ENCODE measurements at regions not wholly inside any gene's neighbourhood (a gene's known extent, or its start where the extent isn't known, plus 50 kb on each side); places are given as distances from the start of the nearest gene placed in this dataset.

GRCh38 chr11:110798201-110798900, 86.1 kb upstream of the ARHGAP20 start:
- Histone ChIP-seq H3K36me3 (no peaks in the 10 kb centered on the region), H3K4me1 (peaks cover 0 to 18% (median 10%) of the 10 kb centered on the region in 6 donors), H3K27ac (peak overlapping the region in 4 of 8 donors; percentile 29 to 65 (median 52)), H3K9me3 (no peaks in the 10 kb centered on the region), H3K27me3 (replicated peaks in 1 of 7) (no peaks in the 10 kb centered on the region), H3K4me3 (no peak overlapping the region)
- WGBS, 5 donors, result 50 to 54% (median 52%) methylated on average over 6 of the region's 6 CpGs
- intact Hi-C loops (cut with DNase I; ENCODE audit: low total_unique reads), result no loop called here
- TF ChIP-seq CTCF (IDR thresholded peaks at IDR 0.05 in 8 of 11, conservative IDR thresholded peaks at IDR 0.05 in 3 of 11) (no peak), POLR2AphosphoS5 (IDR thresholded peaks at IDR 0.05) (no peak), POLR2A (IDR thresholded peaks at IDR 0.05) (no peak)
- no peak for DNase-seq

DNA sequence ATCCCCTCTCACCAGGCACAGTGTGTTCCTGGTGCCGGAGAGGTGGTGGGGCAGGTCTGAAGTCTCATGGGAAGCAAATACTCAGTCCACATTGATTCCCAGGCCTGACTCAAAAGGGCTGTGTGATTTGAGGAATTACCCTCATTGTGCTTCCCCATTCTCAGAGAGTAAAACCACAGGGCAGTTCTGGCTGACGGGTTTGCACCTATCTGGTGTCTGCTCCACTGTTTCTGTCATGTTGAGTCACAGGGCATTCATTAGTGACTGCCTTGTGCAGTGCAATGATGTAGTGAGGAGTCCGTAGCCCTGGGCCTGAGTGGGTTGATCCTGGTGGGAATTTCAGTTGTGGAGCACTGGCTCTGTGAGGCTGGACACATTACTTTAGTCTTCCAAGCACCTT, 85.2 kb upstream of the ARHGAP20 start:
- peaks cover 0 to 18% (median 10%) of the 10 kb centered on the region in 6 donors for H3K4me1 ChIP-seq
- DNase-seq, result no peak
- no peaks in the 10 kb centered on the region for H3K27me3 ChIP-seq (replicated peaks in 1 of 7)
- intact Hi-C loops (cut with DNase I; ENCODE audit: low total_unique reads), result no loop called here
- peak in 1 of 3 donors; percentile 31 for TF ChIP-seq POLR2AphosphoS5 (IDR thresholded peaks at IDR 0.05)
- no peak for TF ChIP-seq CTCF (IDR thresholded peaks at IDR 0.05 in 8 of 11, conservative IDR thresholded peaks at IDR 0.05 in 3 of 11)
- H3K9me3 ChIP-seq, result no peaks in the 10 kb centered on the region
- no peak overlapping the region for H3K4me3 ChIP-seq
- H3K27ac ChIP-seq, result peak overlapping the region in 4 of 8 donors; percentile 34 to 65 (median 52)
- WGBS, 5 donors, result 30 to 44% (median 30%) methylated on average over 3 of the region's 3 CpGs
- no peaks in the 10 kb centered on the region for H3K36me3 ChIP-seq

GRCh38 chr11:110795112-110795624, 82.9 kb upstream of the ARHGAP20 start:
- WGBS, 5 donors, result 63 to 85% (median 70%) methylated on average over 1 of the region's 1 CpG
- DNase-seq, result no peak
- peaks cover 0 to 18% (median 10%) of the 10 kb centered on the region in 6 donors for H3K4me1 ChIP-seq
- no peak overlapping the region for H3K4me3 ChIP-seq
- TF ChIP-seq CTCF (IDR thresholded peaks at IDR 0.05 in 8 of 11, conservative IDR thresholded peaks at IDR 0.05 in 3 of 11) (no peak), POLR2A (IDR thresholded peaks at IDR 0.05) (no peak), POLR2AphosphoS5 (IDR thresholded peaks at IDR 0.05) (no peak)
- no peaks in the 10 kb centered on the region for H3K27me3 ChIP-seq (replicated peaks in 1 of 7)
- H3K27ac ChIP-seq, result no peak overlapping the region
- H3K36me3 ChIP-seq, result no peaks in the 10 kb centered on the region
- no peaks in the 10 kb centered on the region for H3K9me3 ChIP-seq
- intact Hi-C loops (cut with DNase I; ENCODE audit: low total_unique reads), result no loop called here

DNA sequence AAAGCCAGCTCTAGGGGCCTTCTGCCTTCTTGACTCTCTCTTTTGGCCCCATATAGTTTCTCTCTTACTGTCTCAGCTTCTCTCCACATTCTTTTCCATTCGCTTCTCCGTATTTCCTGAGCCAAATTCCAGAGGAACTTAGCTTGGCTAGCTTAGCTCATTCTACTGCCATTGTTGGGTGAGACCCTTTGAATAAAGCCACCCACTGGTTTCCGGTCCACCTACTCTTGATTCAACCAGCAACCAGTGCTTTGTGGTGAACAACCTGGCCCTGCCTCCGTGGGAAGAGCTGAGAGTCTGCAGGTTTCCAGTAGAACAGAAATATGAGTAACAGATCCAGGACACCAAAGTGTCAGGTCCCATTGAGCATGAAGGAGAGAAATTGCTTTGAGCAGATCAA, 81.3 kb upstream of the ARHGAP20 start:
- TF ChIP-seq CTCF (IDR thresholded peaks at IDR 0.05 in 8 of 11, conservative IDR thresholded peaks at IDR 0.05 in 3 of 11), result no peak
- TF ChIP-seq POLR2AphosphoS5 (IDR thresholded peaks at IDR 0.05), result no peak
- TF ChIP-seq POLR2A (IDR thresholded peaks at IDR 0.05), result no peak
- Histone ChIP-seq H3K9me3 (no peaks in the 10 kb centered on the region), H3K27me3 (replicated peaks in 1 of 7) (no peaks in the 10 kb centered on the region), H3K4me1 (peaks cover 0 to 17% (median 10%) of the 10 kb centered on the region in 6 donors), H3K27ac (no peak overlapping the region), H3K36me3 (no peaks in the 10 kb centered on the region), H3K4me3 (no peak overlapping the region)
- DNase-seq, result no peak
- intact Hi-C loops (cut with DNase I; ENCODE audit: low total_unique reads), result no loop called here
- 84 to 88% (median 85%) methylated on average over 4 of the region's 4 CpGs for WGBS, 5 donors

All from spleen (tissue), 11 donors.